NCI-H2227 treated with DMSO at 0.1 percent for 48 hours (cell line): ENCODE measurements at regions not wholly inside any gene's neighbourhood (a gene's known extent, or its start where the extent isn't known, plus 50 kb on each side); places are given as distances from the start of the nearest gene placed in this dataset.

Experiments
- DNase-seq: peaks from one replicate; lab custom pipeline; 2025; lab: John Stamatoyannopoulos, UW

- no peak for DNase-seq
Observed at GRCh38 chr1:106439475-106439874, 617.0 kb upstream of the PRMT6 start.

GRCh38 chr1:106447466-106447865 lies 609.0 kb upstream of the PRMT6 start:
- DNase-seq, result no peak

- DNase-seq, result no peak
Observed at GRCh38 chr1:106456832-106457231, 599.6 kb upstream of the PRMT6 start.

GRCh38 chr1:106457368-106457767 lies 599.1 kb upstream of the PRMT6 start:
- no peak for DNase-seq

- no peak for DNase-seq
Observed at GRCh38 chr1:106458866-106459265, 597.6 kb upstream of the PRMT6 start.

GRCh38 chr1:106459418-106459817 lies 597.1 kb upstream of the PRMT6 start:
- no peak for DNase-seq

- no peak for DNase-seq
Observed at GRCh38 chr1:106465666-106466065, 590.8 kb upstream of the PRMT6 start.

- no peak for DNase-seq
Observed at GRCh38 chr1:106480629-106481028, 575.8 kb upstream of the PRMT6 start.

GRCh38 chr1:106492880-106493279 lies 563.6 kb upstream of the PRMT6 start:
- no peak for DNase-seq

GRCh38 chr1:106494646-106495045 lies 561.8 kb upstream of the PRMT6 start:
- no peak for DNase-seq

- no peak for DNase-seq
Observed at GRCh38 chr1:106498238-106498637, 558.2 kb upstream of the PRMT6 start.

- DNase-seq, result no peak
Observed at GRCh38 chr1:106502659-106503058, 553.8 kb upstream of the PRMT6 start.

GRCh38 chr1:106515375-106515774 lies 541.1 kb upstream of the PRMT6 start:
- DNase-seq, result no peak

- no peak for DNase-seq
Observed at GRCh38 chr1:106517224-106517623, 539.2 kb upstream of the PRMT6 start.

GRCh38 chr1:106523497-106523896 lies 533.0 kb upstream of the PRMT6 start:
- DNase-seq, result no peak

GRCh38 chr1:106524631-106525030 lies 531.8 kb upstream of the PRMT6 start:
- DNase-seq, result no peak

GRCh38 chr1:106526650-106527049 lies 529.8 kb upstream of the PRMT6 start:
- DNase-seq, result no peak

- DNase-seq, result no peak
Observed at GRCh38 chr1:106534612-106535011, 521.9 kb upstream of the PRMT6 start.

GRCh38 chr1:106536741-106537140 lies 519.7 kb upstream of the PRMT6 start:
- DNase-seq, result no peak

GRCh38 chr1:106548726-106549125 lies 507.7 kb upstream of the PRMT6 start:
- no peak for DNase-seq

GRCh38 chr1:106554294-106554693 lies 502.2 kb upstream of the PRMT6 start:
- no peak for DNase-seq

GRCh38 chr1:106555571-106555970 lies 500.9 kb upstream of the PRMT6 start:
- no peak for DNase-seq

GRCh38 chr1:106564192-106564591 lies 492.3 kb upstream of the PRMT6 start:
- DNase-seq, result no peak

- no peak for DNase-seq
Observed at GRCh38 chr1:106568201-106568974, 488.1 kb upstream of the PRMT6 start.
